GM18868 (cell line): ENCODE measurements at regions not wholly inside any gene's neighbourhood (a gene's known extent, or its start where the extent isn't known, plus 50 kb on each side); places are given as distances from the start of the nearest gene placed in this dataset.

Experiments
- ATAC-seq: cut with Tn5 transposase; IDR thresholded peaks from one replicate; pipeline ENCODE4 v1.9.1; 2021; ENCODE audit warnings: mild to moderate bottlenecking, moderate library complexity; ENCODE audit not compliant: unreplicated experiment

GRCh38 chr17:15177343-15177742, 87.8 kb downstream of the PMP22 start:
- ATAC-seq = no peak

- no peak for ATAC-seq
Observed at GRCh38 chr17:15175356-15175755, 89.8 kb downstream of the PMP22 start.

GRCh38 chr17:15171167-15172047, 93.7 kb downstream of the PMP22 start:
- ATAC-seq = peak; percentile 85

GRCh38 chr17:15169676-15170075, 95.5 kb downstream of the PMP22 start:
- ATAC-seq = no peak

- ATAC-seq = no peak
Observed at GRCh38 chr17:15168379-15168778, 96.7 kb downstream of the PMP22 start.

GRCh38 chr17:15161395-15161794, 103.7 kb downstream of the PMP22 start:
- no peak for ATAC-seq

- ATAC-seq = no peak
Observed at GRCh38 chr17:15157051-15157450, 108.1 kb downstream of the PMP22 start.

GRCh38 chr17:15154618-15155017, 110.5 kb downstream of the PMP22 start:
- ATAC-seq = no peak

- ATAC-seq = no peak
Observed at GRCh38 chr17:15145621-15146020, 119.5 kb downstream of the PMP22 start.

GRCh38 chr17:15143524-15143923, 121.6 kb downstream of the PMP22 start:
- ATAC-seq = no peak

GRCh38 chr17:15134363-15134762, 130.8 kb downstream of the PMP22 start:
- no peak for ATAC-seq

- no peak for ATAC-seq
Observed at GRCh38 chr17:15133826-15134225, 131.3 kb downstream of the PMP22 start.

GRCh38 chr17:15133143-15133542, 132.0 kb downstream of the PMP22 start:
- ATAC-seq = no peak

- ATAC-seq = no peak
Observed at GRCh38 chr17:15130426-15130825, 134.7 kb downstream of the PMP22 start.

GRCh38 chr17:15129986-15130385, 135.1 kb downstream of the PMP22 start:
- no peak for ATAC-seq

- ATAC-seq = no peak
Observed at GRCh38 chr17:15124746-15125145, 140.4 kb downstream of the PMP22 start.

- no peak for ATAC-seq
Observed at GRCh38 chr17:15124264-15124595, 140.9 kb downstream of the PMP22 start.

GRCh38 chr17:15123593-15124263, 141.4 kb downstream of the PMP22 start:
- no peak for ATAC-seq

- no peak for ATAC-seq
Observed at GRCh38 chr17:15122857-15123256, 142.3 kb downstream of the PMP22 start.

GRCh38 chr17:15121426-15121825, 143.7 kb downstream of the PMP22 start:
- ATAC-seq = no peak

- no peak for ATAC-seq
Observed at GRCh38 chr17:15119968-15120367, 145.2 kb downstream of the PMP22 start.

GRCh38 chr17:15117239-15117638, 147.9 kb downstream of the PMP22 start:
- ATAC-seq = no peak
